Tibial artery (tissue), 4 donors: ENCODE measurements at regions not wholly inside any gene's neighbourhood (a gene's known extent, or its start where the extent isn't known, plus 50 kb on each side); places are given as distances from the start of the nearest gene placed in this dataset.

Source experiments
- DNase-seq, 2 donors: peaks; one replicate each; pipeline ENCODE4 v3.0.0-alpha.2; 2019
- H3K27ac ChIP-seq, 2 donors: fragments of 200-600 bp; sonication (generic) in 1 of 2; 1 replicate in 1 of 2; 2 replicates in 1 of 2; pipeline ENCODE4 v1.5.1; 2018 to 2019; ENCODE audit warnings: mild to moderate bottlenecking in 1 of 2
- H3K27me3 ChIP-seq, 2 donors: fragments of 200-600 bp; sonication (generic) in 1 of 2; one replicate each; pipeline versions ENCODE4 v1.5.1 to v1.6.0; 2016 to 2019
- H3K36me3 ChIP-seq, 3 donors: fragments of 200-600 bp; sonication (generic) in 2 of 3; one replicate each; pipeline ENCODE4 v1.5.1; 2016 to 2019; ENCODE audit warnings: mild to moderate bottlenecking in 2 of 3
- H3K4me1 ChIP-seq, 4 donors: fragments of 200-600 bp; sonication (generic) in 2 of 4; 1 replicate in 3 of 4; 2 replicates in 1 of 4; pipeline ENCODE4 v1.5.1; 2016 to 2019
- H3K4me3 ChIP-seq, 2 donors: fragments of 200-600 bp; sonication (generic) in 1 of 2; 1 replicate in 1 of 2; 2 replicates in 1 of 2; pipeline ENCODE4 v1.5.1; 2018 to 2019; ENCODE audit warnings: mild to moderate bottlenecking in 2 of 2
- H3K9me3 ChIP-seq, 3 donors: fragments of 200-600 bp; sonication (generic) in 1 of 3; one replicate each; pipeline ENCODE4 v1.5.1; 2016 to 2019
- CTCF ChIP-seq, 2 experiments: fragments of 200-600 bp in 1 of 2; fragments of 450-650 bp in 1 of 2; IDR thresholded peaks; one replicate each; pipeline ENCODE4 v1.5.1; 2017 to 2019; ENCODE audit warnings: antibody characterized with exemption in 2 of 2, mild to moderate bottlenecking in 1 of 2, moderate library complexity in 1 of 2
- intact Hi-C: fragments of 100-400 bp; cut with DNase I; formaldehyde crosslinking; loops from one replicate; pipeline ENCODE4 v1.15.0; 2023; ENCODE audit warnings: low total_unique reads

- H3K4me3 ChIP-seq: no peak overlapping the region
- H3K36me3 ChIP-seq: no peaks in the 10 kb centered on the region
- H3K27me3 ChIP-seq: no peaks in the 10 kb centered on the region
- H3K9me3 ChIP-seq: no peaks in the 10 kb centered on the region
- no peak for TF ChIP-seq CTCF (IDR thresholded peaks at IDR 0.05)
- DNase-seq: no peak
- intact Hi-C loops: no loop called here
- H3K27ac ChIP-seq: no peak overlapping the region
- H3K4me1 ChIP-seq: no peaks in the 10 kb centered on the region
These were observed 309.9 kb upstream of the ZNF521 start for GRCh38 chr18:25661831-25662230.

GRCh38 chr18:25659541-25659940 is 307.6 kb upstream of the ZNF521 start:
- Histone ChIP-seq H3K27me3 (no peaks in the 10 kb centered on the region), H3K36me3 (no peaks in the 10 kb centered on the region), H3K4me1 (no peaks in the 10 kb centered on the region), H3K9me3 (no peaks in the 10 kb centered on the region), H3K4me3 (no peak overlapping the region), H3K27ac (no peak overlapping the region)
- intact Hi-C loops: no loop called here
- TF ChIP-seq CTCF (IDR thresholded peaks at IDR 0.05): no peak
- no peak for DNase-seq

GRCh38 chr18:25658476-25658875 is 306.5 kb upstream of the ZNF521 start:
- Histone ChIP-seq H3K27ac (no peak overlapping the region), H3K27me3 (no peaks in the 10 kb centered on the region), H3K4me3 (no peak overlapping the region), H3K4me1 (no peaks in the 10 kb centered on the region), H3K9me3 (no peaks in the 10 kb centered on the region), H3K36me3 (no peaks in the 10 kb centered on the region)
- intact Hi-C loops: no loop called here
- TF ChIP-seq CTCF (IDR thresholded peaks at IDR 0.05): no peak
- DNase-seq: no peak

- Histone ChIP-seq H3K27me3 (no peaks in the 10 kb centered on the region), H3K9me3 (no peaks in the 10 kb centered on the region), H3K4me1 (no peaks in the 10 kb centered on the region), H3K36me3 (no peaks in the 10 kb centered on the region), H3K27ac (no peak overlapping the region), H3K4me3 (no peak overlapping the region)
- DNase-seq: no peak
- intact Hi-C loops: no loop called here
- no peak for TF ChIP-seq CTCF (IDR thresholded peaks at IDR 0.05)
These were observed 299.6 kb upstream of the ZNF521 start for GRCh38 chr18:25651553-25651952.

- Histone ChIP-seq H3K9me3 (no peaks in the 10 kb centered on the region), H3K27ac (no peak overlapping the region), H3K36me3 (no peaks in the 10 kb centered on the region), H3K4me1 (no peaks in the 10 kb centered on the region), H3K27me3 (no peaks in the 10 kb centered on the region), H3K4me3 (no peak overlapping the region)
- no peak for DNase-seq
- TF ChIP-seq CTCF (IDR thresholded peaks at IDR 0.05): no peak
- intact Hi-C loops: no loop called here
These were observed 298.4 kb upstream of the ZNF521 start for GRCh38 chr18:25650201-25650941.
